ENCODE measurements at regions not wholly inside any gene's neighbourhood (a gene's known extent, or its start where the extent isn't known, plus 50 kb on each side); places are given as distances from the start of the nearest gene placed in this dataset.
"Not testable (repeated sequence)": the region's sequence is repeated elsewhere in the genome, so short reads cannot be mapped to it uniquely, and the experiment has no call there.

GRCh38 chr4:137851435-137851834, 319.1 kb upstream of the PCDH18 start:
- Histone ChIP-seq H3K9me3 (replicated peaks) (no peaks in the 10 kb centered on the region; the same call in 1 of the 2 replicates), H3K36me3 (no peaks in the 10 kb centered on the region), H3K27ac (no peak overlapping the region), H3K4me1 (no peaks in the 10 kb centered on the region), H3K4me3 (no peak overlapping the region), H3K27me3 (no peaks in the 10 kb centered on the region)
- no peak for DNase-seq

- H3K4me1 ChIP-seq; DNase-seq; H3K27ac ChIP-seq; H3K4me3 ChIP-seq; H3K27me3 ChIP-seq; H3K36me3 ChIP-seq; H3K9me3 ChIP-seq (replicated peaks): not testable (repeated sequence)
Measured at GRCh38 chr4:137827945-137828344, 295.7 kb upstream of the PCDH18 start.

DNA sequence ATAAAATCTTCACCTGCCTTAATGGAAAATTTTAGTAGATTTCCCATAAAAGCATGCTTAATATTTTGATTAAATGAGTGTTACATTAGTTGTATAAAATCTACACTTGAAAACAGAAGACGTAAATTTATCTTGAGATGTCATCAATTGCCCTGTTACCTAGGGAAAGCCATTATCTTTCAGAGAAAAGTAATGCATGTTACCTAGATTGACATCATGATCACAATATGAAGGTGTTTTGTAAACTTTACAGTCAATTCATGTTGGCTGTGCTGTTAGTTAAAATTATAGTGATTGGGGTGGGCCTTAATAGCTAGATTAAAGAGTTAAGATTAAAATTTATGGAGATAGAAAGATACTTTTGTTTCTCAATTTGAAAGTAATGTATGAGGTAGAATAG, 293.2 kb upstream of the PCDH18 start:
- Histone ChIP-seq H3K36me3 (no peaks in the 10 kb centered on the region), H3K9me3 (replicated peaks) (no peaks in the 10 kb centered on the region), H3K27me3 (no peaks in the 10 kb centered on the region), H3K27ac (no peak overlapping the region), H3K4me1 (no peaks in the 10 kb centered on the region), H3K4me3 (no peak overlapping the region)
- DNase-seq = no peak

GRCh38 chr4:137823007-137823406, 290.7 kb upstream of the PCDH18 start:
- Histone ChIP-seq H3K36me3 (no peaks in the 10 kb centered on the region), H3K4me1 (no peaks in the 10 kb centered on the region), H3K27ac (no peak overlapping the region), H3K27me3 (no peaks in the 10 kb centered on the region), H3K9me3 (replicated peaks) (no peaks in the 10 kb centered on the region), H3K4me3 (no peak overlapping the region)
- DNase-seq = no peak

DNA sequence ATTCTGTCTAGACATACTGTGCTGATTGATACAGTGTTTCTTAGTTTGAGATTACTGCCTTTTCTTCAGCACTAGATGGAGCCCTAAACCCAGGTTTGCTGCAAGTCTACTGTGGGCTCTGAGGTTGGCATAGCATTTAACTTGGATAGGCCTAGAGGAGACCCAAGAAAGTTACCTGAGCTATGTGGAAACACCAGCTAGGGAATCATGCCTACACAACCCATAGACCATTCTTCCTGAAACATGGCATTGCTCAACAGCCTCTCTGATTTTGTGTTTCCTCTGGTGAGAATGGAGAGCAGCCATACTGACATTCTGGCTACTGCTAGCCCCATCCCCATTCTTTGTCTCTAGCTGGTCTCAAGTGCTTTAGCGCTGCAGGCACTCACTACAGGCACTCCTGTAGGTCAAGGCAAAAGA, 287.7 kb upstream of the PCDH18 start:
- peak; percentile 22 to 63 for DNase-seq
- H3K4me3 ChIP-seq = no peak overlapping the region
- H3K9me3 ChIP-seq (replicated peaks) = no peaks in the 10 kb centered on the region
- H3K27ac ChIP-seq = no peak overlapping the region
- no peaks in the 10 kb centered on the region for H3K36me3 ChIP-seq
- H3K27me3 ChIP-seq = no peaks in the 10 kb centered on the region
- H3K4me1 ChIP-seq = no peaks in the 10 kb centered on the region

- DNase-seq = no peak
- Histone ChIP-seq H3K4me3 (no peak overlapping the region), H3K27ac (no peak overlapping the region)
Measured at GRCh38 chr4:137812258-137812657, 280.0 kb upstream of the PCDH18 start.

GRCh38 chr4:137806420-137806819, 274.1 kb upstream of the PCDH18 start:
- no peaks in the 10 kb centered on the region for H3K9me3 ChIP-seq (replicated peaks)
- no peak for DNase-seq
- H3K36me3 ChIP-seq = no peaks in the 10 kb centered on the region
- H3K27me3 ChIP-seq = no peaks in the 10 kb centered on the region
- no peak overlapping the region for H3K4me3 ChIP-seq
- H3K27ac ChIP-seq = no peak overlapping the region
- no peaks in the 10 kb centered on the region for H3K4me1 ChIP-seq

More at GRCh38 chr4:137812258-137812657, 280.0 kb upstream of the PCDH18 start:
- Histone ChIP-seq H3K9me3 (replicated peaks) (no peaks in the 10 kb centered on the region), H3K4me1 (no peaks in the 10 kb centered on the region), H3K36me3 (no peaks in the 10 kb centered on the region), H3K27me3 (no peaks in the 10 kb centered on the region)

DNA sequence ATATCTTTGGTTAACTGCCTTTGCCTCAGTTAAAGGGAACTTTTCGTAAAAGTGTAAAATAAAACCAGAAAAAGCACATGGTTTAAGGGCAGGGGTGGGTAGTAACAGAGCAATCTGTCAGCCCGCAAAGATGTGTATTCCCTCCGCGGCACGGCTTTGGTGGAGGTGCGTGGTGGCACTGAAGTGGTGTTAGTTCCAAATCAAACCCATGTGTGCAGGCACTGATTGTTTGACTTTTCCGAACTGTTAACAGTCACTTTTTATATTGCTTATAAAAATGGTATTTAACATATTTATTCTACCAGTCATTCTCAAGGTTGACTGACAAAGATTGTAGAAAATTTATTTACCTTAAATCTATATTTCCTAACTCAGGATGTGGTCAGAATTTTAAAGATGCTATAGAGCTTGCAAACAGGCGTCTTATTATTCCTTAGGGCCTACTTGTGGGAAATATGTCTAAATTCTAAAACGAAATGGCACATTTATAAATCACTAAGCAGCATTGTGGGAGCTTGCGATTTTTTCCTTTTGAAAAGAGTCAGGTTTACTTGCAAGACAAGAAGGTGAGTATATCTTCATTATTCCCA, 272.7 kb upstream of the PCDH18 start:
- no peaks in the 10 kb centered on the region for H3K9me3 ChIP-seq (replicated peaks)
- no peaks in the 10 kb centered on the region for H3K36me3 ChIP-seq
- no peak for DNase-seq
- no peaks in the 10 kb centered on the region for H3K27me3 ChIP-seq
- H3K4me3 ChIP-seq = no peak overlapping the region
- H3K27ac ChIP-seq = no peak overlapping the region
- no peaks in the 10 kb centered on the region for H3K4me1 ChIP-seq

GRCh38 chr4:137800861-137801260, 268.6 kb upstream of the PCDH18 start:
- DNase-seq = no peak
- H3K27me3 ChIP-seq = no peaks in the 10 kb centered on the region
- H3K4me3 ChIP-seq = no peak overlapping the region
- no peaks in the 10 kb centered on the region for H3K36me3 ChIP-seq
- H3K4me1 ChIP-seq = no peaks in the 10 kb centered on the region
- H3K27ac ChIP-seq = no peak overlapping the region
- no peaks in the 10 kb centered on the region for H3K9me3 ChIP-seq (replicated peaks)

DNA sequence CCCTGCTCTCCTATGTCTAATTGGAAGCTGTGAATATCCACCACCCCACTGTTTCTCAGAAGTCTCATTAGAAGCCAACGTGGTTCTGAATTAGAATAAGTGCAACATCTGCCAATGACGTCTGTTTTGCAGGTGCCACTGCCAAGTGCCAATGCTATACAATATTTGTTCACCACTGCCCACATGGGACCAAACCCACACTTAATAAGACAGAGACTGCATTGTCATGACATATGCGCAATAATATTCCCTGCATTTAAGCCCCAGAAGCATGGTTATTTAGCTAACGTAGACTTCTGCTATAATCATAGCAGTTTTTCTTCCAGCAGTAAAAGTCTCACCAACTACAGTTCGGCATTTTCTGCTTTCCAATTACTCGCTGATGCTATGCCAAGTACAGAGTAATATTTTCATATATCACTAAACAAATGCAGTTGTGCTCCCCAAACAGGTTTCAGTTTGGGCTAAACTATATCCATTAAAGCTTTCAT, 262.5 kb upstream of the PCDH18 start:
- Histone ChIP-seq H3K9me3 (replicated peaks) (no peaks in the 10 kb centered on the region), H3K27me3 (no peaks in the 10 kb centered on the region), H3K36me3 (no peaks in the 10 kb centered on the region), H3K4me3 (no peak overlapping the region), H3K4me1 (no peaks in the 10 kb centered on the region), H3K27ac (no peak overlapping the region)
- DNase-seq = no peak

DNA sequence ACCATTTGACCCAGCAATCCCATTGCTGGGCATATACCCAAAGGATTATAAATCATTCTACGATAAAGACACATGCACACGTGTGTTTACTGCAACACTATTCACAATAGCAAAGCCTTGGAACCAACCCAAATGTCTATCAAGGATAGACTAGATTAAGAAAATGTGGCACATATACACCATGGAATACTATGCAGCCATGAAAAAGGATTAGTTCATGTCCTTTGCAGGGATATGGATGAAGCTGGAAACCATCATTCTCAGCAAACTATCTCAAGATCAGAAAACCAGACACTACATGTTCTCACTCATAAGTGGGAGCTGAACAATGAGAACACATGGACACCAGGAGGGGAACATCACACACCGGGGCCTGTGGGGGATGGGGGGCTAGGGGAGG, 257.0 kb upstream of the PCDH18 start:
- not testable (repeated sequence) for H3K27ac ChIP-seq; H3K36me3 ChIP-seq; H3K9me3 ChIP-seq (replicated peaks); H3K4me1 ChIP-seq; DNase-seq; H3K27me3 ChIP-seq; H3K4me3 ChIP-seq

GRCh38 chr4:137783923-137784322, 251.6 kb upstream of the PCDH18 start:
- H3K36me3 ChIP-seq; H3K9me3 ChIP-seq (replicated peaks); H3K4me3 ChIP-seq; DNase-seq; H3K4me1 ChIP-seq; H3K27me3 ChIP-seq; H3K27ac ChIP-seq: not testable (repeated sequence)

- Histone ChIP-seq H3K9me3 (replicated peaks) (no peaks in the 10 kb centered on the region), H3K36me3 (no peaks in the 10 kb centered on the region), H3K4me3 (no peak overlapping the region), H3K27me3 (no peaks in the 10 kb centered on the region), H3K4me1 (no peaks in the 10 kb centered on the region), H3K27ac (no peak overlapping the region)
- DNase-seq = no peak
Measured at GRCh38 chr4:137775701-137776100, 243.4 kb upstream of the PCDH18 start.

DNA sequence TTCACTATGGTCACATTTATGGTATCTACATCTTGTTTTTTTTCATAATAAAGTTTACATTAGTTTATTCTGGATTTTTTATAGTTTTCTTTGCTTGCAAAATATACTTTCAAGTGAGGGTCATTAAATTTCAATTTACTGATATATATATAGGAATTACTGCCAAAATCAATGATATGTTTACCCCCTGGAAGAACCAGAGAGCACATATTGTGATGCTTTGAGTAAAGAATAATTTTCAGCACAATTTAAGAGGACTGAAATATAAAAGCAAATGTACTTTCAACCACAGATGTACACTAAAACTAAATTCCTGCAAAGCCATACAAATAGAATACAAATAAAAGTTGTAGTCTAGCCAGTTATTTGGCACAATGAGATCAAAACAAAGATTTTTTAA, 242.2 kb upstream of the PCDH18 start:
- H3K27ac ChIP-seq = no peak overlapping the region
- H3K9me3 ChIP-seq (replicated peaks) = no peaks in the 10 kb centered on the region
- H3K4me1 ChIP-seq = no peaks in the 10 kb centered on the region
- no peak overlapping the region for H3K4me3 ChIP-seq
- H3K36me3 ChIP-seq = no peaks in the 10 kb centered on the region
- H3K27me3 ChIP-seq = no peaks in the 10 kb centered on the region
- DNase-seq = no peak

- no peaks in the 10 kb centered on the region for H3K9me3 ChIP-seq (replicated peaks)
- no peak for DNase-seq
- H3K4me3 ChIP-seq = no peak overlapping the region
- H3K36me3 ChIP-seq = no peaks in the 10 kb centered on the region
- H3K4me1 ChIP-seq = no peaks in the 10 kb centered on the region
- no peaks in the 10 kb centered on the region for H3K27me3 ChIP-seq
- H3K27ac ChIP-seq = no peak overlapping the region
Measured at GRCh38 chr4:137768881-137769280, 236.6 kb upstream of the PCDH18 start.

DNA sequence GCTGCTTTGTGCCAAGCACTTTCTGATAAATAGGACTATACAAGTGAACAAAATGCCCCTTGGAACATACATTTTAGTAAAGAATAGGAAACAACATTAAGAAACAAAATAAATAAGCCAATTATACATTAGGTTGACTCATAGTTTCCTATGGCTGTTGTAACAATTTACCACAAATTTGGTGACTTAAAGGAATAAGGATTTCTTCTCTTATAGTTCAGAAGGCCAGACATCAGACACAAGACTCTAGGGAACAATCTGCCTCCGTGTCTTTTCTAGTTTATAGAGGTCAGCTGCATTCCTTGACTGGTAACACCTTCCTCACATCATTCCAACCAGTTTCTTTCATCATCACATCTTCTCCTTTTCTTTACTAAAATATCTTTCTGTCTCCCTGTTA, 235.9 kb upstream of the PCDH18 start:
- H3K36me3 ChIP-seq = no peaks in the 10 kb centered on the region
- no peaks in the 10 kb centered on the region for H3K4me1 ChIP-seq
- no peaks in the 10 kb centered on the region for H3K27me3 ChIP-seq
- H3K4me3 ChIP-seq = no peak overlapping the region
- no peak for DNase-seq
- H3K9me3 ChIP-seq (replicated peaks) = no peaks in the 10 kb centered on the region
- H3K27ac ChIP-seq = no peak overlapping the region
